ENCODE measurements at regions not wholly inside any gene's neighbourhood (a gene's known extent, or its start where the extent isn't known, plus 50 kb on each side); places are given as distances from the start of the nearest gene placed in this dataset.

DNA sequence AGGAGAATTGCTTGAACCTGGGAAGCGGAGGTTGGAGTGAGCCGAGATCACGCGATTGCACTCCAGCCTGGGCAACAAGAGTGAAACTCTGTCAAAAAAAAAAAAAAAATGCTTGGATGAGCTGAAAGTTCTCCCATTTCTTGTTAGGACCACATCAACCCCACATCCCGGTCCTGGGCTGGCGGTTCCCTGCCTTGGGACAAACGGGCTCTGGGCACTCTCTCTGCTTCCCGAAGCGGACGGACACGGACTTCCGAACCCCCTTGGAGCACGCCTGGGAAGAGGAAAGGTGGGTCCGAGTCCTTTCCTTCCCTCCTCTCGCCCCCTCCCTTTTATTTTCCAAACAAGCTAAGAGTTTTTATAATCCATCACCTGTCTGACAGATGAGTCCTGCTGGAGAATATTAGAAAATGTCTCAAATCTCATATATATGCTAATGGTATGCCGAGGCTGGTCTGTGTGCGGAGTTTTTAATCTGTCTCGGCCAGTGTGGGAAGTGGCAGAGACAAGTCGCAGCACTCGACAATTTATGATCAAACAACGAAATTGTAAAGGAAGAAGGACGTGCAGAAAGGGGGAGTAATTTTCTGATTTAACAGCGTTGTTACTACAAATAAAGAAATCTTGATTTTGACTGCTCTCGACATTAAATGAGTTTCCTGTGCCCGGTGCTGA lies 257.9 kb upstream of the IRX4 start:
- TF ChIP-seq, protein P1, sequence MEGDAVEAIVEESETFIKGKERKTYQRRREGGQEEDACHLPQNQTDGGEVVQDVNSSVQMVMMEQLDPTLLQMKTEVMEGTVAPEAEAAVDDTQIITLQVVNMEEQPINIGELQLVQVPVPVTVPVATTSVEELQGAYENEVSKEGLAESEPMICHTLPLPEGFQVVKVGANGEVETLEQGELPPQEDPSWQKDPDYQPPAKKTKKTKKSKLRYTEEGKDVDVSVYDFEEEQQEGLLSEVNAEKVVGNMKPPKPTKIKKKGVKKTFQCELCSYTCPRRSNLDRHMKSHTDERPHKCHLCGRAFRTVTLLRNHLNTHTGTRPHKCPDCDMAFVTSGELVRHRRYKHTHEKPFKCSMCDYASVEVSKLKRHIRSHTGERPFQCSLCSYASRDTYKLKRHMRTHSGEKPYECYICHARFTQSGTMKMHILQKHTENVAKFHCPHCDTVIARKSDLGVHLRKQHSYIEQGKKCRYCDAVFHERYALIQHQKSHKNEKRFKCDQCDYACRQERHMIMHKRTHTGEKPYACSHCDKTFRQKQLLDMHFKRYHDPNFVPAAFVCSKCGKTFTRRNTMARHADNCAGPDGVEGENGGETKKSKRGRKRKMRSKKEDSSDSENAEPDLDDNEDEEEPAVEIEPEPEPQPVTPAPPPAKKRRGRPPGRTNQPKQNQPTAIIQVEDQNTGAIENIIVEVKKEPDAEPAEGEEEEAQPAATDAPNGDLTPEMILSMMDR (IDR thresholded peaks at IDR 0.05): no peak
- TF ChIP-seq ZFX (IDR thresholded peaks at IDR 0.05; ENCODE audit: borderline replicate concordance): no peak

DNA sequence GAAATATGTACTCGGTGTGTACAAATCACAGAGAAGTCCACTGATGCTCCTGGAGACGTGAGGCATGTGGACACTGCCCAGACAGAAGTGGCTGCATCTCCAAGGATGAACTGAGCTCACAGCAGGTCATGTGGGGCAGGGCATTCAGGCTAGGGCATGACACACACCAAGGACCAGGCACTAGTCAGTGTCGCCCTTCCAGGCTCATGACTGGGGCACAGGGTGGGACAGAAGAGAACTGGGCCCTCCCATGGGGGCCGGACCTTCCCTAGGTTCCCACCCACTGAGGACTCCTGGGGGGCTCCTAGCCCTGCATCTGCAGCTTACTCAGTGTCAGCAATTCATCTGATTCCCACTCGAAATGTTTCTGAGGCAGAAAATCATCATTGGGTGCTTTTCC lies 256.8 kb upstream of the IRX4 start:
- TF ChIP-seq, protein P1 (IDR thresholded peaks at IDR 0.05): no peak
- no peak for TF ChIP-seq ZFX (IDR thresholded peaks at IDR 0.05; ENCODE audit: borderline replicate concordance)
- H3K27ac ChIP-seq: no peak overlapping the region

More for the DNA sequence above, 257.9 kb upstream of the IRX4 start:
- H3K27ac ChIP-seq: no peak overlapping the region

DNA sequence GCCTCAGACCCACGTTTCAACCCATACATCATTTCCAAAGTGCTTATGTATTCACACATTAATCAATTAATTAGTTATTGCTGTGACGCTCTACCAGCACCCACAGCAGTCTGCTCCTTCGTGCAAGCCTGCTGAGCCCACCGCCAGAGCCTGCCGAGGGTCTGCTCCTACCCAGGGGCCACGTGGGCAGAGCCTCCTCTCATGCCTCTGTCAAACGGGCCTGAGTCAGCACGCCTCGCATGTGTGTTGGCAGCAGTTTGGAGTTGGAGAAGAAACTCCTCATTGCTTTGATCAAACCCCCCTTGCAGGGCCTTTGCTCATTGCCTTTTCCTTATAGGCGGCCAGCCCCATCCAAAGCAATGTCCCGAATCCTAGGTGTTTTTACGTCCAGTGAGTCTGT lies 256.2 kb upstream of the IRX4 start:
- H3K27ac ChIP-seq: no peak overlapping the region

DNA sequence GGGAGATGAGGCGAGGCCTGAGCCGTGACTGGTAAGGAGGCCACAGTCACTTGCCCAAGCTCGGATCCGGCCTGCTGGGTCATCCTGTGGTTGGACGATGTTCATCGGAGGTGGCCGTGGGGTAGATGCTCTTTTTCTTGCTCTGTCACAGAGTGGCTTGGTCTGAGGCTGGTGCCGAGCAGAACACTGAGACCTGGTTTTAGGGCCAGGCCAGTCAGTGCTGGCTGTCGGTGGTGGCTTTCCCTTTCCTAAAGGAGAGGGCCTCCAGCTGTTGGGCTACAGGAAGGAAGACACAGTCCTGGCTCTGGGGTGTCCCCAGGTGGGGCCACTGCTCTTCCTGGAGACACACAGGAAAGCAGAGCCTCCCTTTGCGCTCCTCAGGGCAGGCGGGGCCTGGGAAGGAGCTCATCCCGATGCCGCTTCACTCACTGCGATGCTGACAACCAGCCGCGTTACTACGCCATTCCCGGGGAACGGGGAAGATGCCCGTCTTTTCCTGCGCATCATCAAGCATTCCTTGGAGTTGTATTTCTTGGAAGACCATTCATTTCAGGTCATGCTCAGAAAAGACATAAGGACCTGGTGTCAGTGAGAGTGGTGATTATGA lies 254.8 kb upstream of the IRX4 start:
- no peak overlapping the region for H3K27ac ChIP-seq
- no peak for TF ChIP-seq ZFX (IDR thresholded peaks at IDR 0.05; ENCODE audit: borderline replicate concordance)
- TF ChIP-seq, protein P1 (IDR thresholded peaks at IDR 0.05): no peak

More for the DNA sequence above, 256.2 kb upstream of the IRX4 start:
- no peak for TF ChIP-seq ZFX (IDR thresholded peaks at IDR 0.05; ENCODE audit: borderline replicate concordance)
- TF ChIP-seq, protein P1 (IDR thresholded peaks at IDR 0.05): no peak

DNA sequence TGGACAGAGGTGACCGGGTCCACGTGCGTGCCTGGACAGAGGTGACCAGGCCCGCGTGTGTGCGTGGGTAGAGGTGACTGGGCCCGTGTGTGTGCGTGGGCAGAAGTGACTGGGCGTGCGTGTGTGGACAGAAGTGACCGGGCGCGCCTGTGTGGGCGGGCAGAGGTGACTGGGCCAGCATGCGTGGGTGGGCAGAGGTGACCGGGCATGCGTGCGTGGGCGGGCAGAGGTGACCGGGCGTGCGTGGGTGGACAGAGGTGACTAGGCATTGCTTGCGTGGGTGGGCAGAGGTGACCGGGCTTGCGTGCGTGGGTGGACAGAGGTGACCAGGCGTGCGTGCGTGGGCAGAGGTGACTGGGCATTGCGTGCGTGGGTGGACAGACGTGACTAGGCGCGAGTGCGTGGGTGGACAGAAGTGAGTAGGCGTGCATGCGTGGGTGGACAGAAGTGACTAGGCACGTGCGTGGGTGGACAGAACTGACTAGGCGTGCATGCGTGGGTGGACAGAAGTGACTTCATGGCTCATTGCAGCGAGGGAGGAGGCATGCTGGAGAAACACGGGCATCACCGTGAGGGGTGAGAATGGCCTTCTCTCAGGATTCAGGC lies 254.1 kb upstream of the IRX4 start:
- no peak for TF ChIP-seq ZFX (IDR thresholded peaks at IDR 0.05; ENCODE audit: borderline replicate concordance)
- TF ChIP-seq, protein P1 (IDR thresholded peaks at IDR 0.05): no peak
- no peak overlapping the region for H3K27ac ChIP-seq

DNA sequence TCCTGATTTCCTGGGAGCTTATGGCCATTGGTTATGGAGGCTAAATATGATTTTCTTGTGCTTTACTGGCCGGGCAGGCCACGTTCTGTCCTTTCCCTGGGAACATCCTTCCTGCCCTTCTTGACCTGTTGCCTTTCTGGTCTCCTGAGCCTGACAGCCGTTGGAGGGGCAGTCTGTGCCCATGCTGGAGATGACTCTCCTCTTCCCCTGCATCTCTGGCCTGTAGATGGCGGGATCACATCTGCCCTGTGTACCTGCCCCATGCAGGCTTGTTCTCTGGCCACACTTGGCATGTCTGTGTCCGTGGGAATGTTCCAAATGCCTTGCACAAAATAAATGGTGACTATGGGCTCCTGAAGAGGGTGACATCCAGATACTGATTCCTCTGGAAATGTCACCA lies 253.1 kb upstream of the IRX4 start:
- H3K27ac ChIP-seq: no peak overlapping the region
- TF ChIP-seq ZFX (IDR thresholded peaks at IDR 0.05; ENCODE audit: borderline replicate concordance): no peak
- TF ChIP-seq, protein P1 (IDR thresholded peaks at IDR 0.05): no peak

DNA sequence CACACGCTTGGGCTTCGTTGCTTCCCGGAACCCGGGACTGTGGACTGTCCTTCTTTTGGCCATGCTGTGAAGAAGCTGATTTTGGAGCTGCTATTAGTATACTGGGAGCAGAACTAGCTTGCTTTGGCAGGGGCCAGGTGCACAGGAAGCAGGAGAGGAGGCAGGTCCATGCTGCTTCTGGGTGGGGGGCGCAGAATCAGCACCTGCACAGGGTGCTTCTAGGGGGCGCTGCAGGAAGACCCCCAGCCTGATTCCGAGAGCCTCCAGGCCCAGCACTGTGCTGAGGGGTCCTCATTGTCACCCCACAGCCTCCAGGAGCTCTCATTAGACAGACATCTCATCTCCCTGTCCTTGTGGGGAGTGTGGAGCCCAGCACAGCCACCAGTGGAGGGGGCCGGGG lies 252.6 kb upstream of the IRX4 start:
- no peak overlapping the region for H3K27ac ChIP-seq
- TF ChIP-seq, protein P1 (IDR thresholded peaks at IDR 0.05): no peak
- TF ChIP-seq ZFX (IDR thresholded peaks at IDR 0.05; ENCODE audit: borderline replicate concordance): no peak
